HepG2 (cell line): ENCODE measurements at regions not wholly inside any gene's neighbourhood (a gene's known extent, or its start where the extent isn't known, plus 50 kb on each side); places are given as distances from the start of the nearest gene placed in this dataset.

ENCODE experiments used
- ATAC-seq: fragments of 200-7000 bp; cut with Tn5 transposase; 3 replicates; pipeline ENCODE4 v1.9.1; 2020; ENCODE audit warnings: mild to moderate bottlenecking, moderate library complexity
- BruUV-seq: library from RNA; stranded (reverse); fragments of 400-500 nt; replicated peaks from 2 replicates; lab custom pipeline; 2021; lab: Mats Ljungman, UMichigan
- CTCF ChIA-PET: fragments of 300-600 bp; formaldehyde crosslinking; extraction: SDS; loops from one replicate; lab custom pipeline; 2021; ENCODE audit warnings: low total read pairs, inconsistent platforms, low intra/inter-chr PET ratio; lab: Yijun Ruan, JAX
- POLR2A ChIA-PET: fragments of 350-600 bp; sonication (Branson Sonifier 250); formaldehyde crosslinking; loops from one replicate; lab custom pipeline; 2020; ENCODE audit warnings: antibody characterized with exemption, inconsistent platforms; lab: Yijun Ruan, JAX
- DNase-seq: peaks from one replicate; pipeline ENCODE4 v3.0.0-alpha.2; 2015; ENCODE audit warnings: low spot score
- FAIRE-seq: peaks from 3 replicates; lab custom pipeline; 2011; peaks lifted over from hg19 to GRCh38; lab: Jason Lieb, UNC
- H2AFZ ChIP-seq: one replicate; pipeline ENCODE4 v1.6.1; 2011; ENCODE audit warnings: low read length, inconsistent platforms
- H3K27ac ChIP-seq: fragments of 300-600 bp; 3 replicates; pipeline ENCODE4 v1.8.0; 2011; ENCODE audit warnings: mixed run types, mild to moderate bottlenecking, mixed read lengths, low read length, inconsistent platforms; ENCODE audit not compliant: insufficient read depth; ENCODE audit errors: extremely low read length
- H3K27me3 ChIP-seq, 2 experiments: fragments of 200-600 bp in 1 of 2; 2 replicates in 1 of 2; 3 replicates in 1 of 2; pipeline versions ENCODE4 v1.6.0 to v1.8.0; 2011; ENCODE audit warnings: low read length in 2 of 2, mild to moderate bottlenecking in 2 of 2, moderate library complexity in 2 of 2, inconsistent platforms in 1 of 2; ENCODE audit not compliant: insufficient read depth in 2 of 2, control insufficient read depth in 1 of 2
- H3K36me3 ChIP-seq, 2 experiments: fragments of 200-600 bp in 1 of 2; replicated peaks in 1 of 2; 2 replicates in 1 of 2; 3 replicates in 1 of 2; pipeline versions ENCODE4 v1.5.1 to v1.8.0; 2011; ENCODE audit warnings: low read length in 2 of 2, inconsistent platforms in 1 of 2; ENCODE audit not compliant: insufficient read depth in 2 of 2, control insufficient read depth in 1 of 2
- H3K4me1 ChIP-seq: 2 replicates; pipeline ENCODE4 v1.5.1; 2012; ENCODE audit warnings: low read length, inconsistent platforms; ENCODE audit not compliant: insufficient read depth
- H3K4me2 ChIP-seq: 2 replicates; pipeline ENCODE4 v1.6.0; 2011; ENCODE audit warnings: low read depth, low read length, inconsistent platforms
- H3K4me3 ChIP-seq, 3 experiments: fragments of 200-600 bp in 1 of 3; sonication (generic), shearing (Covaris generic) in 1 of 3; replicated peaks in 1 of 3; 2 replicates each; pipeline ENCODE4 v1.5.1; 2011 to 2016; ENCODE audit warnings: low read length in 3 of 3, inconsistent platforms in 2 of 3, low read depth in 2 of 3, mild to moderate bottlenecking in 2 of 3, control low read depth in 1 of 3, mixed read lengths in 1 of 3; ENCODE audit not compliant: insufficient read depth in 1 of 3
- H3K79me2 ChIP-seq: one replicate; pipeline ENCODE4 v1.6.1; 2011; ENCODE audit warnings: low read length, inconsistent platforms; ENCODE audit not compliant: insufficient read depth
- H3K9ac ChIP-seq: 2 replicates; pipeline ENCODE4 v1.6.0; 2011; ENCODE audit warnings: mild to moderate bottlenecking, low read depth, low read length, inconsistent platforms; ENCODE audit not compliant: insufficient read depth
- H3K9me3 ChIP-seq: 2 replicates; pipeline ENCODE4 v1.5.1; 2012; ENCODE audit warnings: mild to moderate bottlenecking, low read length
- H4K20me1 ChIP-seq: 2 replicates; pipeline ENCODE4 v1.6.0; 2011; ENCODE audit warnings: inconsistent platforms, mild to moderate bottlenecking, low read length, moderate library complexity; ENCODE audit not compliant: insufficient read depth
- ATM ChIP-seq: fragments of 450-650 bp; IDR thresholded peaks from 2 replicates; pipeline ENCODE4 v1.7.1; 2017; ENCODE audit warnings: mild to moderate bottlenecking, borderline replicate concordance
- BHLHE40 ChIP-seq: IDR thresholded peaks from 2 replicates; pipeline ENCODE4 v1.6.1; 2011; ENCODE audit warnings: low read length, improper control_type of control experiment
- HDAC2 ChIP-seq: sonication (generic); formaldehyde crosslinking; IDR thresholded peaks from 2 replicates; pipeline ENCODE4 v1.4.0; 2020; ENCODE audit warnings: missing genetic modification reagents
- TGIF2 ChIP-seq: IDR thresholded peaks from 2 replicates; pipeline ENCODE4 v1.6.1; 2016; ENCODE audit warnings: control low read depth, missing compliant biosample characterization
- YEATS4 ChIP-seq: sonication (generic); formaldehyde crosslinking; IDR thresholded peaks from 2 replicates; pipeline ENCODE4 v1.4.0; 2020; ENCODE audit warnings: missing genetic modification reagents, borderline replicate concordance
- ZNF235 ChIP-seq: sonication (generic); formaldehyde crosslinking; IDR thresholded peaks from 2 replicates; pipeline ENCODE4 v1.8.1; 2023; ENCODE audit warnings: mild to moderate bottlenecking, missing genetic modification reagents, borderline replicate concordance
- ZNF24 ChIP-seq: fragments of 450-650 bp; IDR thresholded peaks from 2 replicates; pipeline ENCODE4 v1.6.1; 2017; ENCODE audit warnings: antibody characterized with exemption, mild to moderate bottlenecking
- WGBS: methylation state at CpG from one replicate; pipeline ENCODE4 v1.1.6; 2017; ENCODE audit warnings: low lambda C conversion rate; 5-methylcytosine and 5-hydroxymethylcytosine counted together
- in situ Hi-C: cut with HindIII; loops from 2 replicates; pipeline ENCODE4 v1.10.0; 2017; ENCODE audit warnings: low pct_unique_long_range_greater_than_20kb; ENCODE audit not compliant: extremely low pct_ligation_motif_present
- intact Hi-C: fragments of 100-400 bp; cut with micrococcal nuclease; formaldehyde crosslinking; loops from one replicate; pipeline ENCODE4 v1.10.0; 2022; ENCODE audit not compliant: unreplicated experiment
- TF ChIP-seq, protein P1 (sequence below): sonication (generic); formaldehyde crosslinking; conservative IDR thresholded peaks from 2 replicates; pipeline ENCODE4 v1.8.1; 2023; ENCODE audit warnings: missing genetic modification reagents

DNA sequence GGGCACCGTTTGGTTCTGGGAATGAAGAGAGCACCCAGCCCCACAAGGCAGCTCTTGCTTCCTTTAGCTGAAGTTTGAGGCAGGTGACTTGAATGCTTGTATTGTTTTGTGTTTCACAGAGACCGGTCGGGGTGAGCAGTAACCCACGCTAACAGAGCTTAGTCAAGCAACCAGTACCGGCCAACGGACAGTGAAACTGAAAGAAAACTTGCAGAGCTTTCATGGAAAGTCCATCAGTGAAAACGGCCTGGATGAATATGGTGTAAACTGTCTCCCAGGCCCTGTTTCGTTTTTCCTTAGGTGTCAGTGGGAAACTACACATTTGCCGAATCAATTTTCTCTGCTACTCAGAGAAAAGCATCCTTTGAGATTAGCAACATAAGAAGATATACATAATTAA lies 101.1 kb downstream of the LYZL1 start:
- Histone ChIP-seq H3K27me3 (no peaks in the 10 kb centered on the region), H2AFZ (peak overlapping the region; percentile 8), H3K4me3 (peak overlapping the region; percentile 11 to 29 (median 18); a peak in 5 of 6 replicates), H3K4me1 (peaks cover 51% of the 10 kb centered on the region), H3K27ac (no peak overlapping the region), H3K9ac (0 out of 2 replicates have a peak overlapping the region, but pooled peaks have one; percentile 23), H3K79me2 (no peaks in the 10 kb centered on the region), H3K9me3 (no peaks in the 10 kb centered on the region), H4K20me1 (no peaks in the 10 kb centered on the region), H3K36me3 (no peaks in the 10 kb centered on the region), H3K4me2 (peak overlapping the region; percentile 54)
- CTCF ChIA-PET, result no interaction called here
- FAIRE-seq, result peak; percentile 72
- TF ChIP-seq ZNF235, result no peak
- TF ChIP-seq YEATS4 (CRISPR knock-in tag), result no peak
- TF ChIP-seq ATM, result no peak
- TF ChIP-seq, protein P1, sequence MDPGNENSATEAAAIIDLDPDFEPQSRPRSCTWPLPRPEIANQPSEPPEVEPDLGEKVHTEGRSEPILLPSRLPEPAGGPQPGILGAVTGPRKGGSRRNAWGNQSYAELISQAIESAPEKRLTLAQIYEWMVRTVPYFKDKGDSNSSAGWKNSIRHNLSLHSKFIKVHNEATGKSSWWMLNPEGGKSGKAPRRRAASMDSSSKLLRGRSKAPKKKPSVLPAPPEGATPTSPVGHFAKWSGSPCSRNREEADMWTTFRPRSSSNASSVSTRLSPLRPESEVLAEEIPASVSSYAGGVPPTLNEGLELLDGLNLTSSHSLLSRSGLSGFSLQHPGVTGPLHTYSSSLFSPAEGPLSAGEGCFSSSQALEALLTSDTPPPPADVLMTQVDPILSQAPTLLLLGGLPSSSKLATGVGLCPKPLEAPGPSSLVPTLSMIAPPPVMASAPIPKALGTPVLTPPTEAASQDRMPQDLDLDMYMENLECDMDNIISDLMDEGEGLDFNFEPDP, result no peak
- TF ChIP-seq HDAC2 (CRISPR knock-in tag), result no peak
- no peak for TF ChIP-seq BHLHE40
- no peak for TF ChIP-seq TGIF2 (CRISPR knock-in tag)
- no peak for TF ChIP-seq ZNF24
- WGBS, result 1% methylated on average over 9 of the region's 9 CpGs
- peak; percentile 57 for ATAC-seq
- POLR2A ChIA-PET, result interaction anchor here (3.1 kb wide), 1 partner anchor 20 kb away, joined by 10 read pairs; no protein-coding TSS in a partner anchor
- no TSS peak for BruUV-seq
- in situ Hi-C loops (loop anchor here (5.0 kb wide), 1 partner anchor 57 kb away; no protein-coding TSS in a partner anchor), intact Hi-C loops (loop anchor here (1.0 to 5.0 kb wide), 3 partner anchors 12 to 73 kb away; no protein-coding TSS in a partner anchor)
- DNase-seq, result peak; percentile 66
